ENCODE measurements at regions not wholly inside any gene's neighbourhood (a gene's known extent, or its start where the extent isn't known, plus 50 kb on each side); places are given as distances from the start of the nearest gene placed in this dataset.
A peak's percentile ranks its signal among the peaks of the same experiment; 100 is the strongest.

- TF ChIP-seq CTCF (IDR thresholded peaks at IDR 0.05) (peak in 1 of 4 experiments; percentile 5), POLR2A (IDR thresholded peaks at IDR 0.05) (no peak)
Measured at GRCh38 chr2:217248312-217248935, 388.6 kb upstream of the TNP1 start.

All from uterus (tissue), 2 donors.